IMR-90 (cell line): ENCODE measurements at regions not wholly inside any gene's neighbourhood (a gene's known extent, or its start where the extent isn't known, plus 50 kb on each side); places are given as distances from the start of the nearest gene placed in this dataset.

Experiments
- ATAC-seq: fragments of 200-7000 bp; cut with Tn5 transposase; 2 replicates; pipeline ENCODE4 v1.9.1; 2020; ENCODE audit warnings: low read depth, mild to moderate bottlenecking, moderate library complexity
- BruUV-seq: library from RNA; stranded (reverse); fragments of 400-500 nt; replicated peaks from 2 replicates; lab custom pipeline; 2021; lab: Mats Ljungman, UMichigan
- CTCF ChIA-PET: fragments of 300-600 bp; formaldehyde crosslinking; extraction: SDS; loops from one replicate; lab custom pipeline; 2021; ENCODE audit warnings: antibody characterized with exemption; lab: Yijun Ruan, JAX
- POLR2A ChIA-PET: fragments of 300-600 bp; sonication (Branson Sonifier 250); formaldehyde crosslinking; loops from one replicate; lab custom pipeline; 2022; ENCODE audit warnings: antibody characterized with exemption; ENCODE audit not compliant: unreplicated experiment; lab: Charles Lee
- DNase-seq: peaks from one replicate; pipeline ENCODE4 v3.0.0; 2013
- H2AFZ ChIP-seq: replicated peaks from 2 replicates; pipeline ENCODE3; 2013; ENCODE audit warnings: low read length, mild to moderate bottlenecking; ENCODE audit not compliant: poor library complexity
- H2AK5ac ChIP-seq: 2 replicates; pipeline ENCODE4 v1.6.1; 2013; ENCODE audit warnings: low read depth, low read length, inconsistent platforms
- H2AK9ac ChIP-seq: replicated peaks from 2 replicates; pipeline ENCODE3; 2013; ENCODE audit warnings: mild to moderate bottlenecking, low read depth, low read length, moderate library complexity; ENCODE audit not compliant: poor library complexity
- H2BK120ac ChIP-seq: 2 replicates; pipeline ENCODE4 v1.6.1; 2013; ENCODE audit warnings: low read depth, low read length, inconsistent platforms
- H2BK15ac ChIP-seq: 3 replicates; pipeline ENCODE4 v1.6.1; 2013; ENCODE audit warnings: low read depth, low read length, inconsistent platforms
- H2BK20ac ChIP-seq: 2 replicates; pipeline ENCODE4 v1.6.1; 2013; ENCODE audit warnings: low read depth, mild to moderate bottlenecking, inconsistent platforms, low read length, moderate library complexity
- H2BK5ac ChIP-seq: 2 replicates; pipeline ENCODE4 v1.6.1; 2013; ENCODE audit warnings: mild to moderate bottlenecking, low read depth, low read length, inconsistent platforms; ENCODE audit not compliant: poor library complexity, severe bottlenecking
- H3K14ac ChIP-seq: replicated peaks from 2 replicates; pipeline ENCODE4 v1.6.1; 2013; ENCODE audit warnings: low read depth, low read length, inconsistent platforms
- H3K18ac ChIP-seq: 2 replicates; pipeline ENCODE4 v1.6.1; 2013; ENCODE audit warnings: low read depth, low read length, control low read depth
- H3K23ac ChIP-seq: 2 replicates; pipeline ENCODE4 v1.6.1; 2013; ENCODE audit warnings: low read depth, low read length, inconsistent platforms
- H3K27ac ChIP-seq: 2 replicates; pipeline ENCODE4 v1.5.1; 2013; ENCODE audit warnings: mild to moderate bottlenecking, control low read depth, low read length; ENCODE audit not compliant: insufficient read depth
- H3K27me3 ChIP-seq: 2 replicates; pipeline ENCODE4 v1.6.1; 2013; ENCODE audit warnings: low read length; ENCODE audit not compliant: control insufficient read depth, insufficient read depth
- H3K36me3 ChIP-seq: 2 replicates; pipeline ENCODE4 v1.6.1; 2013; ENCODE audit warnings: low read length, mixed read lengths; ENCODE audit not compliant: control insufficient read depth, insufficient read depth
- H3K4ac ChIP-seq: 2 replicates; pipeline ENCODE4 v1.6.1; 2013; ENCODE audit warnings: low read depth, low read length, inconsistent platforms
- H3K4me1 ChIP-seq: 2 replicates; pipeline ENCODE4 v1.6.1; 2013; ENCODE audit warnings: low read length, mixed read lengths; ENCODE audit not compliant: control insufficient read depth, insufficient read depth
- H3K4me2 ChIP-seq: 2 replicates; pipeline ENCODE4 v1.6.1; 2013; ENCODE audit warnings: low read depth, mild to moderate bottlenecking, control low read depth, low read length, moderate library complexity
- H3K4me3 ChIP-seq: 2 replicates; pipeline ENCODE4 v1.5.1; 2013; ENCODE audit warnings: low read depth, mild to moderate bottlenecking, control low read depth, low read length, moderate library complexity; ENCODE audit not compliant: insufficient read depth
- H3K56ac ChIP-seq: 2 replicates; pipeline ENCODE4 v1.6.1; 2013; ENCODE audit warnings: low read length, inconsistent platforms; ENCODE audit not compliant: insufficient read depth; ENCODE audit errors: extremely low read depth
- H3K79me1 ChIP-seq, 2 experiments: 2 replicates each; pipeline ENCODE4 v1.6.1; 2013; ENCODE audit warnings: low read length in 2 of 2, inconsistent platforms in 1 of 2, low read depth in 1 of 2
- H3K9ac ChIP-seq: 2 replicates; pipeline ENCODE4 v1.6.1; 2013; ENCODE audit warnings: low read depth, low read length, control low read depth
- H3K9me1 ChIP-seq: 2 replicates; pipeline ENCODE4 v1.6.1; 2013; ENCODE audit warnings: low read length, inconsistent platforms; ENCODE audit not compliant: insufficient read depth
- H3K9me3 ChIP-seq: 2 replicates; pipeline ENCODE4 v1.6.1; 2013; ENCODE audit warnings: low read length; ENCODE audit not compliant: control insufficient read depth, insufficient read depth
- H4K20me1 ChIP-seq: 2 replicates; pipeline ENCODE4 v1.6.1; 2013; ENCODE audit warnings: low read length, inconsistent platforms; ENCODE audit not compliant: insufficient read depth
- H4K5ac ChIP-seq: 2 replicates; pipeline ENCODE4 v1.6.1; 2013; ENCODE audit warnings: mild to moderate bottlenecking, low read depth, low read length, control low read depth
- H4K8ac ChIP-seq, 2 experiments: 2 replicates each; pipeline ENCODE4 v1.6.1; 2013; ENCODE audit warnings: low read depth in 2 of 2, low read length in 2 of 2, control low read depth in 1 of 2, inconsistent platforms in 1 of 2
- H4K91ac ChIP-seq: 2 replicates; pipeline ENCODE4 v1.6.1; 2013; ENCODE audit warnings: low read depth, low read length, inconsistent platforms; ENCODE audit not compliant: insufficient read depth
- BHLHE40 ChIP-seq: fragments of 150-350 bp; IDR thresholded peaks from 2 replicates; pipeline ENCODE4 v1.6.1; 2016; ENCODE audit warnings: mild to moderate bottlenecking, low read depth, low read length
- CEBPB ChIP-seq: IDR thresholded peaks from 2 replicates; pipeline ENCODE4 v1.6.1; 2012; ENCODE audit warnings: low read depth, low read length, improper control_type of control experiment
- ELK1 ChIP-seq: fragments of 150-350 bp; IDR thresholded peaks from 2 replicates; pipeline ENCODE4 v1.6.1; 2016; ENCODE audit warnings: low read depth, mild to moderate bottlenecking, low read length, moderate library complexity, borderline replicate concordance
- MAZ ChIP-seq: IDR thresholded peaks from 2 replicates; pipeline ENCODE4 v1.6.1; 2012; ENCODE audit warnings: low read depth, mild to moderate bottlenecking, low read length, improper control_type of control experiment, moderate library complexity, borderline replicate concordance
- MXI1 ChIP-seq: IDR thresholded peaks from 2 replicates; pipeline ENCODE4 v1.6.1; 2012; ENCODE audit warnings: low read depth, mild to moderate bottlenecking, low read length, moderate library complexity, borderline replicate concordance
- POLR2A ChIP-seq: IDR thresholded peaks from 2 replicates; pipeline ENCODE4 v1.6.1; 2012; ENCODE audit warnings: mild to moderate bottlenecking, low read depth, low read length
- RAD21 ChIP-seq: IDR thresholded peaks from 2 replicates; pipeline ENCODE4 v1.6.1; 2012; ENCODE audit warnings: low read length, improper control_type of control experiment
- RFX5 ChIP-seq: IDR thresholded peaks from 2 replicates; pipeline ENCODE4 v1.8.0; 2012; ENCODE audit warnings: low read depth, mild to moderate bottlenecking, low read length, moderate library complexity
- SMC3 ChIP-seq: fragments of 150-350 bp; IDR thresholded peaks from 2 replicates; pipeline ENCODE4 v1.6.1; 2016; ENCODE audit warnings: low read depth, mild to moderate bottlenecking, antibody characterized with exemption, low read length, moderate library complexity
- USF2 ChIP-seq: fragments of 150-350 bp; IDR thresholded peaks from 2 replicates; pipeline ENCODE4 v1.6.1; 2017; ENCODE audit warnings: mild to moderate bottlenecking, antibody characterized with exemption, low read length, low read depth
- whole genome bisulfite sequencing, 2 experiments: methylation state at CpG; one replicate each; pipeline versions ENCODE4 v1.1.5 to v1.1.7; 2013; ENCODE audit warnings: missing lambda C conversion rate in 2 of 2; ENCODE audit not compliant: insufficient read length in 1 of 2; ENCODE audit errors: extremely low coverage in 2 of 2; 5-methylcytosine and 5-hydroxymethylcytosine counted together
- dilution Hi-C: fragments of 300-500 bp; cut with HindIII; formaldehyde crosslinking; loops from one replicate; pipeline ENCODE4 v1.14.3; 2018; ENCODE audit warnings: low sequenced_read_pairs; ENCODE audit not compliant: unreplicated experiment
- in situ Hi-C: fragments of 300-500 bp; cut with MboI; formaldehyde crosslinking; loops from 3 replicates; pipeline ENCODE4 v1.14.3; 2019; ENCODE audit warnings: low sequenced_read_pairs, inconsistent platforms, mixed read lengths
- intact Hi-C: fragments of 100-400 bp; cut with micrococcal nuclease; formaldehyde crosslinking; loops from 2 replicates; pipeline ENCODE4 v1.10.0; 2022

- dilution Hi-C loops: no loop called here
- Histone ChIP-seq H3K9ac (no peak overlapping the region), H3K4me1 (no peaks in the 10 kb centered on the region), H4K5ac (no peak overlapping the region), H4K20me1 (no peaks in the 10 kb centered on the region), H3K4me2 (no peak overlapping the region), H2BK5ac (no peak overlapping the region), H3K9me3 (no peaks in the 10 kb centered on the region), H3K27ac (no peak overlapping the region), H2AFZ (no peak overlapping the region), H3K18ac (no peak overlapping the region), H2BK15ac (no peak overlapping the region), H2BK120ac (no peak overlapping the region), H2BK20ac (no peak overlapping the region), H4K91ac (no peak overlapping the region), H2AK9ac (no peak overlapping the region), H3K9me1 (no peaks in the 10 kb centered on the region), H4K8ac (no peak overlapping the region), H3K23ac (no peak overlapping the region), H3K14ac (no peak overlapping the region), H3K36me3 (no peaks in the 10 kb centered on the region), H3K56ac (no peak overlapping the region), H3K27me3 (no peaks in the 10 kb centered on the region), H3K4ac (no peak overlapping the region), H3K4me3 (no peak overlapping the region), H2AK5ac (no peak overlapping the region), H3K79me1 (no peaks in the 10 kb centered on the region)
- in situ Hi-C loops: no loop called here
- CTCF ChIA-PET: no interaction called here
- BruUV-seq: no TSS peak
- DNase-seq (no peak), ATAC-seq (no peak)
- POLR2A ChIA-PET: no interaction called here
- intact Hi-C loops: no loop called here
- TF ChIP-seq USF2 (no peak), SMC3 (no peak), POLR2A (no peak), RAD21 (no peak), MAZ (no peak), ELK1 (no peak), MXI1 (no peak), CEBPB (no peak), BHLHE40 (no peak), RFX5 (no peak)
- no CpG with 5 or more reads among the region's 2 CpGs for WGBS, 2 experiments
Measured at GRCh38 chr5:158621391-158621790, 478.3 kb downstream of the EBF1 start.
